Mammary epithelial cell (primary cell): ENCODE measurements at regions not wholly inside any gene's neighbourhood (a gene's known extent, or its start where the extent isn't known, plus 50 kb on each side); places are given as distances from the start of the nearest gene placed in this dataset.

Experiments used
- EZH2 ChIP-seq: IDR thresholded peaks from 2 replicates; pipeline ENCODE4 v1.6.1; 2012; ENCODE audit warnings: low read length, inconsistent platforms, borderline replicate concordance
- TF ChIP-seq, protein P1 (sequence below), 2 donors: IDR thresholded peaks in 1 of 2; conservative IDR thresholded peaks in 1 of 2; 2 replicates each; pipeline ENCODE4 v1.5.1; 2011 to 2012; ENCODE audit warnings: inconsistent platforms in 2 of 2, low read length in 2 of 2, mild to moderate bottlenecking in 2 of 2, control low read depth in 1 of 2, low read depth in 1 of 2; ENCODE audit not compliant: insufficient read depth in 1 of 2; ENCODE audit errors: extremely low read depth in 1 of 2

DNA sequence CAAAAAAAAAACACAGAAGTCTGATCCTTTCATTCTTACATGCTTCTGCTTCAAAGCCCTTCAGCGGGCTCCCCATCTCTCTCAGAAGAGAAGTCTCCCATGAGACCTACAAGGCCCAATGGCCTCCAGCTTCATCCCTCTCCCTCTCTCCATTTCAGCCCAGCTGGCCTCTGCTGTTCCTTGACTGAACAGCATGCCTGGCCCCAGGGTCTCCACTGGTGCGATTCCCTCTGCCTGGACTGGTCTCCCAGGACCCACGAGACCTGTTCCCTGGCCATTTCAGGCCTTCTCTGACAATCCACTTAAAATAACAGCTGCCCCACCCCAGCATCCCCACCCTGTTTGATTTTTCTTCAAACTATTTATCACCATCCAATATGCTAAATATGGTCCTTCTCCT lies 91.2 kb downstream of the AIPL1 start:
- no peak for TF ChIP-seq EZH2
- TF ChIP-seq, protein P1, sequence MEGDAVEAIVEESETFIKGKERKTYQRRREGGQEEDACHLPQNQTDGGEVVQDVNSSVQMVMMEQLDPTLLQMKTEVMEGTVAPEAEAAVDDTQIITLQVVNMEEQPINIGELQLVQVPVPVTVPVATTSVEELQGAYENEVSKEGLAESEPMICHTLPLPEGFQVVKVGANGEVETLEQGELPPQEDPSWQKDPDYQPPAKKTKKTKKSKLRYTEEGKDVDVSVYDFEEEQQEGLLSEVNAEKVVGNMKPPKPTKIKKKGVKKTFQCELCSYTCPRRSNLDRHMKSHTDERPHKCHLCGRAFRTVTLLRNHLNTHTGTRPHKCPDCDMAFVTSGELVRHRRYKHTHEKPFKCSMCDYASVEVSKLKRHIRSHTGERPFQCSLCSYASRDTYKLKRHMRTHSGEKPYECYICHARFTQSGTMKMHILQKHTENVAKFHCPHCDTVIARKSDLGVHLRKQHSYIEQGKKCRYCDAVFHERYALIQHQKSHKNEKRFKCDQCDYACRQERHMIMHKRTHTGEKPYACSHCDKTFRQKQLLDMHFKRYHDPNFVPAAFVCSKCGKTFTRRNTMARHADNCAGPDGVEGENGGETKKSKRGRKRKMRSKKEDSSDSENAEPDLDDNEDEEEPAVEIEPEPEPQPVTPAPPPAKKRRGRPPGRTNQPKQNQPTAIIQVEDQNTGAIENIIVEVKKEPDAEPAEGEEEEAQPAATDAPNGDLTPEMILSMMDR (conservative IDR thresholded peaks at IDR 0.05 in 1 of 2, IDR thresholded peaks at IDR 0.05 in 1 of 2; ENCODE audit: extremely low read depth in 1 of 2, insufficient read depth in 1 of 2, low read depth in 1 of 2, low read length in 2 of 2), result no peak
